NCI-H2081 treated with DMSO at 0.1 percent for 48 hours (cell line): ENCODE measurements at regions not wholly inside any gene's neighbourhood (a gene's known extent, or its start where the extent isn't known, plus 50 kb on each side); places are given as distances from the start of the nearest gene placed in this dataset.
"Not testable (repeated sequence)": the region's sequence is repeated elsewhere in the genome, so short reads cannot be mapped to it uniquely, and the experiment has no call there.

ENCODE experiments used
- DNase-seq: peaks from one replicate; lab custom pipeline; 2025; lab: John Stamatoyannopoulos, UW

DNA sequence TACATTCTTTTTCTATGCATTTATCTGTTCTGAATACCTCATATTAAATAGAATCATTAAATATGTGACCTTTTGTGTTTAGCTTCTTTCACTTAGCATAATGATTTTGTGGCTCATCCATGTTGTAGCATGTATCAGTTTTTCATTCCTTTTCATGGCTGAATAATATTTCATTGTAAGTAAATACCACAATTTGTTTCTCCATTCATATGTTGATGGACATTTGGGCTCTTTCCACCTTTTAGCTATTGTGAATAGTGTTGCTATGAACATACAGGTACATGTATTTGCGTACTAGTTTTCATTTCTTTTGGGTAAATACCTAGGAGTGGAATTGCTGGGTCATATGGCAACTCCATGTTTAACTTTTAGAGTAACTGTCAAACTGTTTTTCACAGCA is 85.1 kb downstream of the GNL3L start:
- DNase-seq, result no peak

DNA sequence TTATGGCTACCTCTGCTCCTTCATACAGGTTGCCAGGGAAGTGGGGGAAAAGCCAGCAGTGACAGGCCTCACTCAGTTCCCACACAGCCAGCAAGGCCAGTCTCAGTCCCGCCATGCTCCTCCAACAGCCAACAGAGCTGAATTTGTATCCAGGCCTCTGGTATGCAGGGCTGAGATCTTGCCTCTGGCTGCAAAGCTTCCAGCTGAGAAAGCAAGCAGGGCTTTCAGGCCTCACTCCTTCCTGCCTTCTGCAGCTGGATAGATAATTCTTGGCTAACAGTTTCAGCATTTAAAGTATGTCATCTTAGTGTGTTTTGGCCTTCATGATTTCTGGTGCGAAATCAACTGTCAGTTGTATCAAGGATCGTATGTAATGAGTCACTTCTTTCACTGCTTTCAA is 103.6 kb downstream of the GNL3L start:
- no peak for DNase-seq

DNA sequence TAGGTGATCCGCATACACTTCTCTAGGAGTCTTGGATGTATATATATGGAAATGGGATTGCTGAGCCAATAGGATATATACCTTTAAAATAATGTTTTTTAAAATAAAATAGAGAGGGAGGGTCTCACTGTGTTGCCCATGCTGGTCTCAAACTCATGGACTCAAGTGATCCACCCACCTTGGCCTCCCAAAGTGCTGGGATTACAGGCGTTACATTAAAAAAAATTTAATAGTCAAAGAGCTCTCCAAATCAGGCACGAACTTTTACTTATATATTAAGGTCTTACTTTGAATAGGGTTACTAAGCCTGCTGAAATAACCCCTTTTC is 109.0 kb downstream of the GNL3L start:
- DNase-seq, result no peak

DNA sequence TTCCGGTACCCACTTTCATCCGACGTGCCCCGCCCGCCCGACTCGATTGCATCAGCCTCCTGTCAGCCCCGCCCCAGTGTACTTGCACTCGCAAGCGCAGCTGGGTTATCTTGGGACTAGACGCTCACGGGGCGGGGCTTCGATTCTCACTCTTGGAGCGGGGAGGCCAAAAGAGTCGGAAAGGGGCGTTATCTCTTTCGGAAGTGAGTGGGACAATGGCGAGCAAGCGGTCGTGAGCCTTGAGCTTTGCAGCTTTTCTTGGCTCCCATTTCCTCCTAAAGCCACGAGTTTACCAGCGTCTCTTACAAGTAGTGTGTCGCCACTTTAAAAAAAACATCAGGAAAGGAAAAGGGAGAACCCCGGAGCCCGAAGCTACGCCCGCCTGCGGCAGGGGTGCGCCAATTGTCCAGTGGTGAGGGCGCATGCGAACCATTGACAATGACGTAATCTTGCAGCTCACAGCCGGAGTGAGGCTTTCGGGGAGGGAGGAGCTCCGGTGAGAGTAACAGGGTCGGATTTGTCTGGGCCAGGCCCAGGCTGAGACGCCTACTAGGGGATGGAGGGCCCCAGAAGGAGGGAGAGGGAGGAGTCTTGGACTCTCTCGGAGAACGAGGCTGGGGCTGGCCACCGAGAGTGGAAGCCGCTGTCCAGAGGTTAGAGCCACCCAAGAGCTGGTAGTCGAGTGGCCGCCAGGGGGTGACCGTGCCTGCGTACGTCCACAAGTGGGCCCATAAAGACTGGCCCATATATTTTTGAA is 109.5 kb downstream of the GNL3L start:
- DNase-seq, result peak; percentile 72

DNA sequence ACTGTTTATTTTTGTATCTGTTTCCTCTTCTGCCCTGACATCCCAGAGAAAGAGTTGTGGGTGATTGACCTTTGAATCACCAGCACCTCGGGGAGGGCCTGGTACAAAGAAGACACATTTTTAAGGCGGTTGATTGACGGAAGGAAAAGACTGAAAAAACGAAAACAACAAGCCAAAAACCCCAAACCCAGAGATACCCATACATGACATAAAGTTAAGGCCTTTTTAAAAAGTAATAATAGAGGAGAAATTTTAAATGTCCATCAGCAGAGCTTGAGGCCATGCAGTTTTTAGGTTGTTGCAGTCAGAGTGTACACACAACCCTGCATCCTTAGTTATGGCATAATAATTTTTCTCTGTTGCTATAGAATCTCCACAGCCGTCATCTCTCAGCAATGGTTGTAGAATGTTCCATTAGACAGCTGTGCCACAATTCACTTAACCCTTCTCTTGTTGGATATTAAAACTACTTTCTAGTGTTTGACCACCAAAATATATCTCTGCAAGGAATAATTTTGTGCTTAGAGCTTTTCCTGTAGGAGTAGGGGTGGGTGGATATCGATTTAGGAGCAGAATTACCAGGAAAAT is 110.2 kb downstream of the GNL3L start:
- no peak for DNase-seq

DNA sequence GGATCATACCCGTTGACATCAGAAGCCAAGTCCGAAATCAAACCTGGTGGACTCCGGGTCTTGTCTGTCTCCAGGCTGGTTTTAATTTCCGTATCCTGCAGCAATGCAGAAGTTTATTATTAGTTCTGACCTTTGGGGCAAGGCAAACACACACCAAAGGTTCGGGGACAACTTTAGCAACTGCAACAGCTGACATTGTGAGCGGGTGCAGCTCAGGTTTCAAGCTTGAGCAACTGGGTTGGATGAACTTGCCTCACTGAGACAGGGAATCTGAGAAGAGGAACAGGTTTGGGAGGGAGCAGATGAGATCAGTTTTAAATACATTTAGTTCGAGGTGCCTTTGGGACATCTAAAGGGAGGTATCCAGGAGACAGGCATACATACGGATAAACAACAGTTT is 110.7 kb downstream of the GNL3L start:
- no peak for DNase-seq

DNA sequence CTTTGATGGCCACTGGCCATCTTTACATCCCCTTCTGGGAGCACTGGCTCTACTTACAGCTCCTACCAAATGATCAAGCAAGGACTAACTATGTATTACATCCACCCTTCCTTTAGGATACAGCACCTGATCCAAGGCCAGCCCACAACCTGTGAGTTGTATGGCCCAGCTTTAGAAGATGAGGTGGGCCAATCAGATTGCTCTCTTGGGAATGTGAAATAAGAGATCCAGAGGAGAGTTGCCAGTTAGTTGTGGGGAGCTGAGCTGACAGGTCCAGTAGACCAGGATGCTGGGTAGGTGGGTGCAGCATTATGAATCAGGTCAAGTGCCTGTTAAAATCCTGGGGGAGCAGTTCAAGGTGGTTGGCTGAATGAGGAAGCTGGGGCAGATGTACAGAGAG is 111.5 kb downstream of the GNL3L start:
- DNase-seq, result no peak

DNA sequence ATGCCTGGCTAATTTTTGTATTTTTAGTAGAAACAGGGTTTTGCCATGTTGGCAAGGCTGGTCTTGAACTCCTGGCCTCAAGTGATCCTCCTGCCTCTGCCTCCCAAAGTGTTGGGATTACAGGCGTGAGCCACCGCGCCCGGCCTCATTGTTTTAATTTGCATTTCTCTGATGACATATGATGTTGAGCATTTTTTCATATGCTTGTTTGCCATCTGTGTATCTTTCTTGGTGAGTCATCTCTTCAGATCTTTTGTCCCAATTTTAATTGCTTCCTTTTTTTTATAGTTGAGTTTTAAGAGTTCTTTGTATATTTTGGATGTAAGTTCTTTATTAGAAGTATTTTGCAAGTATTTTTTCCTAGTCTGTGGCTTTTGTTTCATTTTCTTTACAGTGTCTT is 117.6 kb downstream of the GNL3L start:
- not testable (repeated sequence) for DNase-seq

DNA sequence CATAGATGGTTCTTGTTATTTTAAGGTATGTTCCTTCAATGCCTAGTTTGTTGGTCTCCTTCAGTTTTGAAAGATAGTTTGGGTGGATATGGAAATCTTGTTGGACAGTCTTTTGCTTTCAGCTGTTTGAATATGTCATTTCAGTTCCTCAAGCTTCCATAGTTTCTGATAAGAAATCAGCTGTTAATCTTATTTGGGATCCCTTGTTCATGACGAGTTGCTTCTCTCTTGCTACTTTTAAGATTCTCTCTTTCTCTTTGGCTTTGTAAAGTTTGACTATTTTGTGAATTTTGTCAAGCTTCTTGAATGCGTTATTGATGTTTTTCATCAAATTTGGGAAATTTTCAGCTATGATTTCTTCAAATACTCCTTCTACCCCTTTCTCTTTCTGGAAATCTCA is 129.5 kb downstream of the GNL3L start:
- DNase-seq, result no peak

DNA sequence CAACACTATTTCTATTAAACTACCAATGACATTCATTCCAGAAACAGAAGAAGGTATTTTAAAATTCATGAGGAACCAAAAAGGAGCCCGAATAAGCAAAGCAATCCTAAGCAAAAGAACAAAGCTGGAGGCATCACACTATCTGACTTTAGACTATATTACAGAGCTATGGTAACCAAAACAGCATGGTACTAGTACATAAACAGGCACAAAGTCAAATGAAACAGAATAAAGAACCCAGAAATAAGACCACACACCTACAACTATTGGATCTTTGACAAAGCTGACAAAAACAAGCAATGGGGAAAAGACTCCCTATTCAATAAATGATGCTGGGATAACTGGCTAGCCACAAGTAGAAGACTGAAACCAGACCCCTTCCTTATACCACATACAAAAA is 122.3 kb downstream of the ITIH6 start:
- no peak for DNase-seq

DNA sequence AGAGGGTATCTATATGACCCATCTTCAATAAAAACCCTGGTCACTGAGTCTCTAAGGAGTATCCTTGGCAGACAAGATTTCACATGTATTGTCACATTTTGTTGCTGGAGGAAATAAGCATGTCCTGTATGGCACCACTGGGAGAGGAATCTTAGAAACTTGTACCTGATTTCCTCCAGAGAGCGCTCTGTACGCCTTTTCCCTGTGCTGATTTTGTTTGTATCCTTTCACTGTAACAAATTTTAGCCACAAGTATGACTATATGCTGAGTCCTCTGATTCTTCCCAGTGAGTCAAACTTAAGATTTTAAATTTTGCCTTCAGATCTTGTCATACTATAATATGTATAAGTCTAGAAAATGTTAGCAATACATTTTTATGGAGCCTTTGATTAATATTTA is 102.8 kb downstream of the ITIH6 start:
- DNase-seq, result no peak

DNA sequence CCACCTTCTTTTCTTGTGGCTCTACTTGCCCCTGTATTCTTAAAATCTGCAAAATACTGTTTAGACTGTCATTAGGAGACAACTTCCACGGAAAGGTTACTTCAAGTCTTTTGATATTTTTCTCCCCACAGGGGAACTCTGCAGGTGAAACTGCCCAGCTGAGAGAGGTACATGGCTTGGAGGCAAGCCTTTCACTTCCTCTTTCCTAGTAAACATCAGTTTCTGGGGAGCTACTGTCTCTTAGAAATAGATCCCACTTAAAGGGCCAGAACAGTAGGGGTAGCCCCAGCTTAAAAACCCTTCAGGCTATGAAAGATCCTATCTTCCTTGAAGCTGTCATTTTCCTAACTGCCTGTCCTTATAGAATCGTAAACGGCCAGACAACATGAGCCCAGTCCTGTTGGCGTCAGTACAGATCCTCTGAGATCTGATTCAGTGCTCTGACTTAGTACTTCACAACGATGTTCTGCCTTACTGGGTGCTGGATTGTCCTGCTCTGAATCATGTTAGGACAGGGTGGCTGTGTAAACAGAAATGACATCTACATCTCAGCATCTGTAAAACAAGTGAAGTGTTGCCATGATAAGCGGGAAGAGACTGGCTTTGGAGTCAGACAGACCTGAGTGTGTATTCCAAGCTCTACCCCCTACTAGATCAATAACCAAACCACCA is 102.1 kb downstream of the ITIH6 start:
- no peak for DNase-seq
